Endothelial cell of umbilical vein (primary cell): ENCODE measurements at regions not wholly inside any gene's neighbourhood (a gene's known extent, or its start where the extent isn't known, plus 50 kb on each side); places are given as distances from the start of the nearest gene placed in this dataset.
"Not testable (repeated sequence)": the region's sequence is repeated elsewhere in the genome, so short reads cannot be mapped to it uniquely, and the experiment has no call there.

Experiments used
- CTCF ChIP-seq, 2 donors: IDR thresholded peaks; 1 replicate in 1 of 2; 2 replicates in 1 of 2; pipeline ENCODE4 v1.5.1; 2011; ENCODE audit warnings: low read length in 2 of 2, mild to moderate bottlenecking in 2 of 2, moderate library complexity in 2 of 2, control low read depth in 1 of 2, inconsistent platforms in 1 of 2, low read depth in 1 of 2; ENCODE audit not compliant: insufficient read depth in 1 of 2; ENCODE audit errors: extremely low read depth in 1 of 2
- EZH2 ChIP-seq: IDR thresholded peaks from 2 replicates; pipeline ENCODE4 v1.6.1; 2012; ENCODE audit warnings: borderline replicate concordance, low read depth, mild to moderate bottlenecking, moderate library complexity, low read length, inconsistent platforms; ENCODE audit not compliant: severe bottlenecking
- POLR2A ChIP-seq: IDR thresholded peaks from 2 replicates; pipeline ENCODE4 v1.6.1; 2012; ENCODE audit warnings: low read depth, mild to moderate bottlenecking, control low read depth, low read length

DNA sequence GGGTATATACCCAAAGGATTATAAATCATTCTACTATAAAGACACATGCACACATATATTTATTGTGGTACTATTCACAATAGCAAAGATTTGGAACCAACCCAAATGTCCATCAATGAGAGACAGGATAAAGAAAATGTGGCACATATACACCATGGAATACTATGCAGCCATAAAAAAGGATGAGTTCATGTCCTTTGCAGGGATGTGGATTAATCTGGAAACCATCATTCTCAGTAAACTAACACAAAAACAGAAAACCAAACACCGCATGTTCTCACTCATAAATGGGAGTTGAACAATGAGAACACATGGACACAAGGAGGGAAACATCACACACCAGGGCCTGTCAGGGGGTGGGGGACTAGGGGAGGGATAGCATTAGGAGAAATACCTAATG, 281.4 kb upstream of the TBX18 start:
- TF ChIP-seq CTCF (IDR thresholded peaks at IDR 0.05; ENCODE audit: extremely low read depth in 1 of 2, insufficient read depth in 1 of 2, low read depth in 1 of 2, low read length in 2 of 2); EZH2; POLR2A: not testable (repeated sequence)
